ENCODE measurements at regions not wholly inside any gene's neighbourhood (a gene's known extent, or its start where the extent isn't known, plus 50 kb on each side); places are given as distances from the start of the nearest gene placed in this dataset.

- POLR2A ChIA-PET = no interaction called here
- CTCF ChIA-PET = no interaction called here
- no peak for TF ChIP-seq CTCF (IDR thresholded peaks at IDR 0.05; ENCODE audit: insufficient read depth, low read length, missing control alignments)
- H3K4me3 ChIP-seq (ENCODE audit: low read depth, low read length) = no peak overlapping the region
- DNase-seq (ENCODE audit: low read depth, low spot score) = no peak
Measured at GRCh38 chr1:195306281-195306680, 1302.0 kb downstream of the KCNT2 start.

GRCh38 chr1:195294911-195295310 is 1313.3 kb downstream of the KCNT2 start:
- no peak for TF ChIP-seq CTCF (IDR thresholded peaks at IDR 0.05; ENCODE audit: insufficient read depth, low read length, missing control alignments)
- POLR2A ChIA-PET = no interaction called here
- CTCF ChIA-PET = no interaction called here
- DNase-seq (ENCODE audit: low read depth, low spot score) = no peak
- no peak overlapping the region for H3K4me3 ChIP-seq (ENCODE audit: low read depth, low read length)

- CTCF ChIA-PET = no interaction called here
- no peak for DNase-seq (ENCODE audit: low read depth, low spot score)
- no peak for TF ChIP-seq CTCF (IDR thresholded peaks at IDR 0.05; ENCODE audit: insufficient read depth, low read length, missing control alignments)
- no peak overlapping the region for H3K4me3 ChIP-seq (ENCODE audit: low read depth, low read length)
- POLR2A ChIA-PET = no interaction called here
Measured at GRCh38 chr1:195278644-195279043, 1329.6 kb downstream of the KCNT2 start.

GRCh38 chr1:195275710-195276109 is 1332.5 kb downstream of the KCNT2 start:
- POLR2A ChIA-PET = no interaction called here
- CTCF ChIA-PET = no interaction called here
- no peak for DNase-seq (ENCODE audit: low read depth, low spot score)
- no peak for TF ChIP-seq CTCF (IDR thresholded peaks at IDR 0.05; ENCODE audit: insufficient read depth, low read length, missing control alignments)
- H3K4me3 ChIP-seq (ENCODE audit: low read depth, low read length) = no peak overlapping the region

GRCh38 chr1:195251900-195252299 is 1356.3 kb downstream of the KCNT2 start:
- no peak for TF ChIP-seq CTCF (IDR thresholded peaks at IDR 0.05; ENCODE audit: insufficient read depth, low read length, missing control alignments)
- no peak for DNase-seq (ENCODE audit: low read depth, low spot score)
- H3K4me3 ChIP-seq (ENCODE audit: low read depth, low read length) = no peak overlapping the region
- ChIA-PET CTCF (no interaction called here), POLR2A (no interaction called here)

- CTCF ChIA-PET = no interaction called here
- TF ChIP-seq CTCF (IDR thresholded peaks at IDR 0.05; ENCODE audit: insufficient read depth, low read length, missing control alignments) = no peak
- no peak overlapping the region for H3K4me3 ChIP-seq (ENCODE audit: low read depth, low read length)
- POLR2A ChIA-PET = no interaction called here
- no peak for DNase-seq (ENCODE audit: low read depth, low spot score)
Measured at GRCh38 chr1:195243492-195243891, 1364.7 kb downstream of the KCNT2 start.

All from AG04449 (cell line).